OCI-LY7 (cell line): ENCODE measurements at regions not wholly inside any gene's neighbourhood (a gene's known extent, or its start where the extent isn't known, plus 50 kb on each side); places are given as distances from the start of the nearest gene placed in this dataset.

Experiments
- BruUV-seq: library from RNA; stranded (reverse); fragments of 400-500 nt; replicated peaks from 2 replicates; lab custom pipeline; 2021; lab: Mats Ljungman, UMichigan
- CTCF ChIA-PET: fragments of 300-600 bp; sonication (Branson Sonifier 250); formaldehyde crosslinking; loops from one replicate; lab custom pipeline; 2022; ENCODE audit warnings: antibody characterized with exemption; ENCODE audit not compliant: unreplicated experiment; lab: Charles Lee
- POLR2A ChIA-PET: fragments of 300-600 bp; sonication (Branson Sonifier 250); formaldehyde crosslinking; loops from one replicate; lab custom pipeline; 2022; ENCODE audit warnings: antibody characterized with exemption; lab: Charles Lee
- DNase-seq: peaks from one replicate; pipeline ENCODE4 v3.0.0-alpha.2; 2015; ENCODE audit warnings: low spot score
- H2AFZ ChIP-seq: fragments of 200-600 bp; sonication (generic), shearing (Covaris generic); 2 replicates; pipeline ENCODE4 v1.6.1; 2014; ENCODE audit warnings: mild to moderate bottlenecking, antibody characterized with exemption, low read length, moderate library complexity
- H3K27ac ChIP-seq: fragments of 200-600 bp; sonication (generic); 2 replicates; pipeline ENCODE4 v1.5.1; 2014; ENCODE audit warnings: mixed run types, low read depth, mild to moderate bottlenecking, moderate library complexity, low read length, inconsistent platforms; ENCODE audit not compliant: poor library complexity, severe bottlenecking
- H3K36me3 ChIP-seq: fragments of 200-600 bp; sonication (generic); 2 replicates; pipeline ENCODE4 v1.6.1; 2014; ENCODE audit warnings: mild to moderate bottlenecking, antibody characterized with exemption, low read length, moderate library complexity, mixed read lengths; ENCODE audit not compliant: insufficient read depth
- H3K4me1 ChIP-seq: fragments of 200-600 bp; sonication (generic); 2 replicates; pipeline ENCODE4 v1.5.1; 2014; ENCODE audit warnings: mild to moderate bottlenecking, low read length; ENCODE audit not compliant: insufficient read depth, poor library complexity, severe bottlenecking
- H3K4me2 ChIP-seq: fragments of 200-600 bp; sonication (generic); 2 replicates; pipeline ENCODE4 v1.6.1; 2014; ENCODE audit warnings: mild to moderate bottlenecking, low read length
- H3K4me3 ChIP-seq: fragments of 200-600 bp; sonication (generic); 2 replicates; pipeline ENCODE4 v1.5.1; 2014; ENCODE audit warnings: mild to moderate bottlenecking, low read depth, low read length; ENCODE audit not compliant: poor library complexity, severe bottlenecking
- H3K79me2 ChIP-seq: fragments of 200-600 bp; sonication (generic); 2 replicates; pipeline ENCODE4 v1.6.1; 2016; ENCODE audit warnings: low read depth, mild to moderate bottlenecking, low read length, moderate library complexity, mixed read lengths; ENCODE audit not compliant: insufficient read depth
- H3K9me2 ChIP-seq: fragments of 200-600 bp; sonication (generic); 2 replicates; pipeline ENCODE4 v1.6.1; 2016; ENCODE audit warnings: mild to moderate bottlenecking, low read length, mixed read lengths; ENCODE audit not compliant: insufficient read depth
- H3K9me3 ChIP-seq: fragments of 200-600 bp; sonication (generic); 2 replicates; pipeline ENCODE4 v1.6.1; 2014; ENCODE audit warnings: mild to moderate bottlenecking, mixed run types, low read length, mixed read lengths
- H4K20me1 ChIP-seq: fragments of 200-600 bp; sonication (generic); 2 replicates; pipeline ENCODE4 v1.6.1; 2014; ENCODE audit warnings: mild to moderate bottlenecking, antibody characterized with exemption, low read length, moderate library complexity, mixed read lengths; ENCODE audit not compliant: insufficient read depth
- EZH2phosphoT487 ChIP-seq: fragments of 200-600 bp; sonication (generic); IDR thresholded peaks from 2 replicates; pipeline ENCODE4 v1.6.1; 2018; ENCODE audit warnings: low read depth, borderline replicate concordance, mild to moderate bottlenecking, mixed run types, antibody characterized with exemption, low read length, moderate library complexity, mixed read lengths
- intact Hi-C: fragments of 100-400 bp; cut with micrococcal nuclease; formaldehyde crosslinking; loops from one replicate; pipeline ENCODE4 v1.10.0; 2022; ENCODE audit not compliant: unreplicated experiment
- TF ChIP-seq, protein P1 (sequence below): fragments of 200-600 bp; sonication (generic); conservative IDR thresholded peaks from 2 replicates; pipeline ENCODE4 v1.5.1; 2014; ENCODE audit warnings: mild to moderate bottlenecking, antibody characterized with exemption, low read length, moderate library complexity, mixed read lengths

DNA sequence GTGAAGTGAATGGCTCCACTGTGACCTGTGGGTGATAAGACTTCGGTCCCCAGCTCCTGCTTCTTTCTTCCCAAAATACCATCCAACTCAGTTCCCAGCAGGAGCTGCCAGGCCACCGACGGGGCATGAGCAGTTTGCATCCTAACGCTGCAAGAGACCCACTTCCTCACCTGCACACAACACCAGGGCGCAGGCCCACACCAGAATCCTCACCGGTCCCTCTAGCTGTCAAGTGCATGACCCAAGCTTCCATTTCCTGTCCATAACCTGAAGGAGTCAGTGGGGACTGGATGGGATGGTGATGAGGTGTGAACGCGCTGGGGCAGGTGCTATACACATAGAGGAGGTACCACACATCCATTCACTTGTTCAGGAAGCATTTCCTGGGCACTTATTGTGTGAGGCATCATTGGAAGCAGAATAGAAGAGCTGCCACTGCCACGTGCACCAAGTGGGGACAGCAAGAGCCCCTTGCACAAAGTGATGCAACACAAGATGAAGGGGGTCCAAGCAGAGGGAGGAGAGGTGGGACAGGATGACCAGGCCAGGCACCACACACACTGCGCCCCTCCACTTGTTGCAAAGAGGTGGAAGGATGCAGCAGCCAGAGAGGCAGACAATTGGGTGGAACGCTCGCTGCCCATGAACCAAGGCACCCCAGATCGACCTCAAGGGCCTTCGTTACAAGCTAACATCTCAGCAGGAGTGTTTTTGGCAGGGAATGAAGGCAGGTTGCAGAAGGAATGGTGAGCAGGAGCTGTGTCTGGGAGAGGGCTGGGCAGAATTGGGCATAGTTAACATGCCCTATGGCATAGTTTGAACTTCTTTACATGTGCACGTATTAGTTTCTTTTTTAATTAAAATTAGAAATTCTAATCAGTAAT, 605.8 kb upstream of the MGMT start:
- Histone ChIP-seq H2AFZ (no peak overlapping the region), H3K9me3 (no peaks in the 10 kb centered on the region), H3K79me2 (no peaks in the 10 kb centered on the region), H3K9me2 (no peaks in the 10 kb centered on the region), H3K4me3 (no peak overlapping the region), H3K4me2 (no peak overlapping the region), H3K4me1 (no peaks in the 10 kb centered on the region), H3K27ac (no peak overlapping the region), H4K20me1 (no peaks in the 10 kb centered on the region), H3K36me3 (no peaks in the 10 kb centered on the region)
- intact Hi-C loops = no loop called here
- POLR2A ChIA-PET = interaction anchor here (0.7 kb wide), 1 partner anchor 1587 kb away, joined by 3 read pairs; no protein-coding TSS in a partner anchor
- TF ChIP-seq, protein P1, sequence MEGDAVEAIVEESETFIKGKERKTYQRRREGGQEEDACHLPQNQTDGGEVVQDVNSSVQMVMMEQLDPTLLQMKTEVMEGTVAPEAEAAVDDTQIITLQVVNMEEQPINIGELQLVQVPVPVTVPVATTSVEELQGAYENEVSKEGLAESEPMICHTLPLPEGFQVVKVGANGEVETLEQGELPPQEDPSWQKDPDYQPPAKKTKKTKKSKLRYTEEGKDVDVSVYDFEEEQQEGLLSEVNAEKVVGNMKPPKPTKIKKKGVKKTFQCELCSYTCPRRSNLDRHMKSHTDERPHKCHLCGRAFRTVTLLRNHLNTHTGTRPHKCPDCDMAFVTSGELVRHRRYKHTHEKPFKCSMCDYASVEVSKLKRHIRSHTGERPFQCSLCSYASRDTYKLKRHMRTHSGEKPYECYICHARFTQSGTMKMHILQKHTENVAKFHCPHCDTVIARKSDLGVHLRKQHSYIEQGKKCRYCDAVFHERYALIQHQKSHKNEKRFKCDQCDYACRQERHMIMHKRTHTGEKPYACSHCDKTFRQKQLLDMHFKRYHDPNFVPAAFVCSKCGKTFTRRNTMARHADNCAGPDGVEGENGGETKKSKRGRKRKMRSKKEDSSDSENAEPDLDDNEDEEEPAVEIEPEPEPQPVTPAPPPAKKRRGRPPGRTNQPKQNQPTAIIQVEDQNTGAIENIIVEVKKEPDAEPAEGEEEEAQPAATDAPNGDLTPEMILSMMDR = no peak
- no peak for TF ChIP-seq EZH2phosphoT487
- no peak for DNase-seq
- CTCF ChIA-PET = no interaction called here
- BruUV-seq = no TSS peak

DNA sequence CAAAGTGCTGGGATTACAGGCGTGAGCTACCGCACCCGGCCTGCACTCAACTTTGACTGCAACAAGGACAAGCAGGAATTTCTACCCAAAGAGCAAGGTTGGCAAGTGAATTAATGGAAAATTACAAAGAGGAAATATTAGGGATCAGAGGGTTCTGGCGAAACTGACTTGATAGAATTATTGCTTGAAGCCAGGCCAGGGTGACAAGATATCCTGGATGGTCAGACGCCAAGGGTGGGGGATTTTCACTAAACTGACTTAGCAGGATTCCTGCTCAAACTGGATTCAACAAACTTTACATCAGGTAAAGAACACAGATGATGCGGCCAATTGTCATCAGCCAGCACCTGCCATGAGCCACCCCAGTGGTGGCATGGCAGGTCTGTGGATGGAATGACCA, 603.6 kb upstream of the MGMT start:
- POLR2A ChIA-PET = no interaction called here
- H3K4me2 ChIP-seq = no peak overlapping the region
- H4K20me1 ChIP-seq = no peaks in the 10 kb centered on the region
- H3K4me1 ChIP-seq = no peaks in the 10 kb centered on the region
- H3K9me2 ChIP-seq = no peaks in the 10 kb centered on the region
- CTCF ChIA-PET = no interaction called here
- BruUV-seq = no TSS peak
- TF ChIP-seq, protein P1 = no peak
- no peak for TF ChIP-seq EZH2phosphoT487
- H3K27ac ChIP-seq = no peak overlapping the region
- H3K79me2 ChIP-seq = no peaks in the 10 kb centered on the region
- no peak for DNase-seq
- no peak overlapping the region for H2AFZ ChIP-seq
- no peaks in the 10 kb centered on the region for H3K36me3 ChIP-seq
- no peaks in the 10 kb centered on the region for H3K9me3 ChIP-seq
- intact Hi-C loops = no loop called here
- H3K4me3 ChIP-seq = no peak overlapping the region

DNA sequence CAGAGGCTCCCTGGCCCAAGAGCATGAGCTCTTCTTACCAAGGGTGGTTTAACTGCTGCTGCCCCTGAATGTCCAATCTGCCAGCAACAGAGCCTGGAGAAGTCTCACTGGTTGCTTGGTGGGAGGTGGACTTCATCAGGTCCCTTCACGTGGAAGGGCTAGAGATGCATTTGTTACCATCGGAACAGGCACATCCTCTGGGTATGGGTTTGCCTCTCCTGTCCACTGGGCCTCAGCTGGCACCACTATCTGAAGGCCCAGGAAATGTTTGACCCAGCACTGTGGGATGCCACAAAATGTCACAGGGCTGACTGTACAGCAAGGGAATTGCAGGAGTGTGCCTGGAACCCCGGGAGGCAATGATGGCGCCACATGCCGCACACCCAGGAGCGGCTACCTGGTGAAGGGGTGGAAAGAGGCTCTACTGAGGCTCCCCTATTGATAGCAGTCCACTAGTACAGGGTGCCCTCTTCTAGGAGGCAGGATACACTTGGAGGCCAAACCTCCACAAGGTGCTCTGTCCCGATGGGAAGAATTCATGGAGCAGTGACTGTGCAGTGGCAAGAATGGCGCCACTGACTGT, 603.1 kb upstream of the MGMT start:
- no peaks in the 10 kb centered on the region for H3K4me1 ChIP-seq
- DNase-seq = no peak
- H2AFZ ChIP-seq = no peak overlapping the region
- ChIA-PET CTCF (no interaction called here), POLR2A (no interaction called here)
- no peak overlapping the region for H3K27ac ChIP-seq
- H3K79me2 ChIP-seq = no peaks in the 10 kb centered on the region
- no peaks in the 10 kb centered on the region for H3K9me3 ChIP-seq
- no TSS peak for BruUV-seq
- no peaks in the 10 kb centered on the region for H3K36me3 ChIP-seq
- H4K20me1 ChIP-seq = no peaks in the 10 kb centered on the region
- intact Hi-C loops = no loop called here
- TF ChIP-seq EZH2phosphoT487 = no peak
- TF ChIP-seq, protein P1 = no peak
- no peak overlapping the region for H3K4me2 ChIP-seq
- no peaks in the 10 kb centered on the region for H3K9me2 ChIP-seq
- H3K4me3 ChIP-seq = no peak overlapping the region
